ENCODE measurements at regions not wholly inside any gene's neighbourhood (a gene's known extent, or its start where the extent isn't known, plus 50 kb on each side); places are given as distances from the start of the nearest gene placed in this dataset.

DNA sequence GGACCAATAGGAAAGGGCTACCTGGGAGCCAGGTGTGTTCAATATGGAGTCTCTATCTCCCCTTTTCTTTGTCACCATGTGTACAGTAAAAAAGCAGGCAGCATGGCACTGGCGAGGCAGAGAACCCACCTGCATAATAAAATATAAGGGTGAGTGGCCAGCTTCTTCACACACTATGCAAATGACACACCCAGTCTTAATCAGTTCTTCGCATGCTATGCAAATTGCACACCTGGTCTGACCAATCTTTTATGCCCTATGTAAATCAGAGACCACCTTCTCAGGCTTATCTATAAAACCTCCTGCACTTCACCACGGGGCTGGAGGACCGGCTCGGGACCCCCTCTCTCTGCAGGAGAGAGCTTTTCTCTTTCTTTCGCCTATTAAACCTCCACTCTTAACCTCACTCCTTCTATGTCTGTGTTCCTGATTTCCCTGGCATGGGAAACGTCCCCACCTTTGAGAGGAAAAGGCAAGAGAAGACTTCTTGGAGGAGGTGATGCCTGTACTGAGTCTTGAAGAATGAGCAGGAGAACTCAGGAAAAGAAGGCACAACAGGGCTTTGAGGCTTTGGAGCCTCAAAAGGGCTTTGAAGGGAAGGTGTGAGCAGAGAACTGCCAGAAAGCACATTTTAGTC is 502.1 kb downstream of the GRIN2A start:
- H3K4me1 Mint-ChIP-seq: peaks cover 54% of the 10 kb centered on the region

DNA sequence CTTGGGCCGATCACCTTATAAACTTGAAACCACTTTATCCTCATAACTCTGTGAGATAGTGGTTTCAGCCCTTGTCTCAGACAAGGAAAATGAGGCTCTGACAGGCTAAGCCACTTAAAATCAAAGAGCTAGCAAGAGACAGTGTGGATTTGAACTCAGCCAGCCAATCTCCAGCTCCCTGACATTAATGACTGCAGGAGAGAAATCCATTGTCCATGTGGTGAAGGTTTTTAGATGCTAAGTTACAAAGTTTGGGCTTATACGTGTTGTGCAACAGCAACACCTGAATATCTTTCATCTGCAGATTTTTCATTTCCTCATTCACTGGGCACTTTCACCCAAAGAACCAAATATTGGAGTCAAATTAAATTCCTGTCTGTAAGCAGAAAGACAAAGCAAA is 501.3 kb downstream of the GRIN2A start:
- Mint-ChIP-seq H3K36me3 (peaks cover 24% of the 10 kb centered on the region), H3K4me3 (peak overlapping the region; percentile 80), H3K27me3 (ENCODE audit: low read depth) (0 out of 2 replicates have a peak, but pooled peaks cover 4% of the 10 kb centered on the region), H3K4me1 (peaks cover 54% of the 10 kb centered on the region), H3K27ac (peak overlapping the region; percentile 95), H3K9me3 (peaks cover 15% of the 10 kb centered on the region)
- ChIA-PET CTCF (interaction anchor here (1.4 to 1.8 kb wide), 6 partner anchors 11 to 520 kb away, joined by 3 to 8 read pairs (median 6); no protein-coding TSS in a partner anchor), POLR2A (interaction anchor here (0.9 to 2.5 kb wide), 3 partner anchors 11 to 348 kb away, joined by 3 to 10 read pairs (median 5); no protein-coding TSS in a partner anchor)
- TF ChIP-seq NR1H2 (CRISPR knock-in tag; IDR thresholded peaks at IDR 0.05) (no peak), NFATC4 (CRISPR knock-in tag; IDR thresholded peaks at IDR 0.05) (0 out of 2 replicates have a peak, but pooled peaks have one; percentile 2), SP1 (CRISPR knock-in tag; conservative IDR thresholded peaks at IDR 0.05) (no peak), FOXK1 (CRISPR knock-in tag; IDR thresholded peaks at IDR 0.05) (no peak), PRRX2 (CRISPR knock-in tag; IDR thresholded peaks at IDR 0.05) (peak; percentile 59; the same call in 1 of the 2 replicates), ZNF121 (CRISPR knock-in tag; IDR thresholded peaks at IDR 0.05) (no peak), CBFB (CRISPR knock-in tag; IDR thresholded peaks at IDR 0.05; ENCODE audit: low read depth) (no peak), CREB1 (CRISPR knock-in tag; IDR thresholded peaks at IDR 0.05) (no peak), GTF2I (CRISPR knock-in tag; conservative IDR thresholded peaks at IDR 0.05) (no peak), ETV6 (CRISPR knock-in tag; IDR thresholded peaks at IDR 0.05) (no peak)
- TF ChIP-seq, protein P1, sequence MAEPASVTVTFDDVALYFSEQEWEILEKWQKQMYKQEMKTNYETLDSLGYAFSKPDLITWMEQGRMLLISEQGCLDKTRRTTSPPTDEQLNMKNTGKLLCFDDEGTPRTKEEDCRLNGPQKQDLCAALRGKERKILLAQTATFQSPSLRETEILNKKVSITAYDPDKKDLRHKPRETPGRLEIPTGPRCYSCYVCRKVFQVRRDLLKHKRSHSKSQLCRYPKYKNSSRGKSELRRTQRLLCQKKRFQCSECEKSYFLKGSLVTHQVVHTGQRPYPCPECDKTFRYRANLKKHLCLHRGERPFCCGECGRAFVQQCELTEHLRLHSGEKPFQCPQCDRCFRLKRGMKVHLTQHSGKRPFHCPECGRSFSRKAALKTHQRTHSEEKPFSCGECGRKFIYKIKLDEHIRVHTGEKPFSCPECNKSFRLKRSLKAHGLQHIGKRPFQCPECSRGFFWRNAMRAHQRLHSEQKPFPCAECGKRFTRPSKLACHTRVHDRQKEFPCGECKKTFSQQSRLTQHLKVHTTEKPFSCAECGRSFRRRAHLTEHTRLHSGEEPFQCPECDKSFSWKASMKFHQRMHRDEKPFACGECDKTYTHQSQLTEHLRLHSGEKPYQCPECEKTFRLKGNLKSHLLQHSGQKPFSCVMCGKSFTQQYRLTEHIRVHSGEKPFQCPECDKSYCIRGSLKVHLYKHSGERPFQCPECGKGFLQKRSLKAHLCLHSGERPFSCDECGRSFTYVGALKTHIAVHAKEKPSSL (CRISPR knock-in tag; conservative IDR thresholded peaks at IDR 0.05): peak; percentile 61
- TF ChIP-seq, protein P2, sequence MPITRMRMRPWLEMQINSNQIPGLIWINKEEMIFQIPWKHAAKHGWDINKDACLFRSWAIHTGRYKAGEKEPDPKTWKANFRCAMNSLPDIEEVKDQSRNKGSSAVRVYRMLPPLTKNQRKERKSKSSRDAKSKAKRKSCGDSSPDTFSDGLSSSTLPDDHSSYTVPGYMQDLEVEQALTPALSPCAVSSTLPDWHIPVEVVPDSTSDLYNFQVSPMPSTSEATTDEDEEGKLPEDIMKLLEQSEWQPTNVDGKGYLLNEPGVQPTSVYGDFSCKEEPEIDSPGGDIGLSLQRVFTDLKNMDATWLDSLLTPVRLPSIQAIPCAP (CRISPR knock-in tag; IDR thresholded peaks at IDR 0.05): 0 out of 2 replicates have a peak, but pooled peaks have one; percentile 4
- no peak for ATAC-seq
- DNase-seq (ENCODE audit: low spot score): no peak

More for the DNA sequence above, 502.1 kb downstream of the GRIN2A start:
- TF ChIP-seq SMAD3 (CRISPR knock-in tag; IDR thresholded peaks at IDR 0.05; ENCODE audit: borderline replicate concordance) (no peak), ETV6 (CRISPR knock-in tag; IDR thresholded peaks at IDR 0.05) (no peak), ZNF232 (CRISPR knock-in tag; IDR thresholded peaks at IDR 0.05) (0 out of 2 replicates have a peak, but pooled peaks have one; percentile 30), ZNF138 (CRISPR knock-in tag; conservative IDR thresholded peaks at IDR 0.05) (no peak), CREM (CRISPR knock-in tag; IDR thresholded peaks at IDR 0.05) (no peak; the same call in 1 of the 2 replicates), TP53 (CRISPR knock-in tag; IDR thresholded peaks at IDR 0.05) (0 out of 2 replicates have a peak, but pooled peaks have one; percentile 33)
- TF ChIP-seq, protein P3, sequence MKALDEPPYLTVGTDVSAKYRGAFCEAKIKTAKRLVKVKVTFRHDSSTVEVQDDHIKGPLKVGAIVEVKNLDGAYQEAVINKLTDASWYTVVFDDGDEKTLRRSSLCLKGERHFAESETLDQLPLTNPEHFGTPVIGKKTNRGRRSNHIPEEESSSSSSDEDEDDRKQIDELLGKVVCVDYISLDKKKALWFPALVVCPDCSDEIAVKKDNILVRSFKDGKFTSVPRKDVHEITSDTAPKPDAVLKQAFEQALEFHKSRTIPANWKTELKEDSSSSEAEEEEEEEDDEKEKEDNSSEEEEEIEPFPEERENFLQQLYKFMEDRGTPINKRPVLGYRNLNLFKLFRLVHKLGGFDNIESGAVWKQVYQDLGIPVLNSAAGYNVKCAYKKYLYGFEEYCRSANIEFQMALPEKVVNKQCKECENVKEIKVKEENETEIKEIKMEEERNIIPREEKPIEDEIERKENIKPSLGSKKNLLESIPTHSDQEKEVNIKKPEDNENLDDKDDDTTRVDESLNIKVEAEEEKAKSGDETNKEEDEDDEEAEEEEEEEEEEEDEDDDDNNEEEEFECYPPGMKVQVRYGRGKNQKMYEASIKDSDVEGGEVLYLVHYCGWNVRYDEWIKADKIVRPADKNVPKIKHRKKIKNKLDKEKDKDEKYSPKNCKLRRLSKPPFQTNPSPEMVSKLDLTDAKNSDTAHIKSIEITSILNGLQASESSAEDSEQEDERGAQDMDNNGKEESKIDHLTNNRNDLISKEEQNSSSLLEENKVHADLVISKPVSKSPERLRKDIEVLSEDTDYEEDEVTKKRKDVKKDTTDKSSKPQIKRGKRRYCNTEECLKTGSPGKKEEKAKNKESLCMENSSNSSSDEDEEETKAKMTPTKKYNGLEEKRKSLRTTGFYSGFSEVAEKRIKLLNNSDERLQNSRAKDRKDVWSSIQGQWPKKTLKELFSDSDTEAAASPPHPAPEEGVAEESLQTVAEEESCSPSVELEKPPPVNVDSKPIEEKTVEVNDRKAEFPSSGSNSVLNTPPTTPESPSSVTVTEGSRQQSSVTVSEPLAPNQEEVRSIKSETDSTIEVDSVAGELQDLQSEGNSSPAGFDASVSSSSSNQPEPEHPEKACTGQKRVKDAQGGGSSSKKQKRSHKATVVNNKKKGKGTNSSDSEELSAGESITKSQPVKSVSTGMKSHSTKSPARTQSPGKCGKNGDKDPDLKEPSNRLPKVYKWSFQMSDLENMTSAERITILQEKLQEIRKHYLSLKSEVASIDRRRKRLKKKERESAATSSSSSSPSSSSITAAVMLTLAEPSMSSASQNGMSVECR (CRISPR knock-in tag; IDR thresholded peaks at IDR 0.05; ENCODE audit: borderline replicate concordance): peak; percentile 37; the same call in 1 of the 2 replicates
- H3K9me3 Mint-ChIP-seq: peaks cover 15% of the 10 kb centered on the region
- ATAC-seq (peak; percentile 25), DNase-seq (ENCODE audit: low spot score) (no peak)
- ChIA-PET POLR2A (interaction anchor here (1.3 kb wide), 1 partner anchor 10 kb away, joined by 4 read pairs; no protein-coding TSS in a partner anchor), CTCF (interaction anchor here (1.0 to 1.8 kb wide), 5 partner anchors 28 to 520 kb away, joined by 3 to 15 read pairs (median 6); no protein-coding TSS in a partner anchor)
- H3K27ac Mint-ChIP-seq: peak overlapping the region; percentile 95
- H3K4me3 Mint-ChIP-seq: peak overlapping the region; percentile 80
- H3K27me3 Mint-ChIP-seq (ENCODE audit: low read depth): 0 out of 2 replicates have a peak, but pooled peaks cover 4% of the 10 kb centered on the region
- peaks cover 31% of the 10 kb centered on the region for H3K36me3 Mint-ChIP-seq

Data from WTC11 (cell line).